Thyroid gland (tissue), 4 donors: ENCODE measurements at regions not wholly inside any gene's neighbourhood (a gene's known extent, or its start where the extent isn't known, plus 50 kb on each side); places are given as distances from the start of the nearest gene placed in this dataset.
"Not testable (repeated sequence)": the region's sequence is repeated elsewhere in the genome, so short reads cannot be mapped to it uniquely, and the experiment has no call there.

ENCODE experiments used
- DNase-seq, 2 donors: peaks; one replicate each; pipeline ENCODE4 v3.0.0-alpha.2; 2019
- H3K27ac ChIP-seq, 3 donors: fragments of 200-600 bp; sonication (generic); 1 replicate in 2 of 3; 2 replicates in 1 of 3; pipeline ENCODE4 v1.5.1; 2016 to 2019; ENCODE audit warnings: mild to moderate bottlenecking in 1 of 3, moderate library complexity in 1 of 3
- H3K27me3 ChIP-seq: fragments of 200-600 bp; sonication (generic); one replicate; pipeline ENCODE4 v1.5.1; 2019
- H3K36me3 ChIP-seq, 2 donors: fragments of 200-600 bp; sonication (generic); one replicate each; pipeline ENCODE4 v1.5.1; 2016 to 2019
- H3K4me1 ChIP-seq, 2 donors: fragments of 200-600 bp; sonication (generic); one replicate each; pipeline ENCODE4 v1.5.1; 2017 to 2019
- H3K4me3 ChIP-seq, 3 donors: fragments of 200-600 bp; sonication (generic); replicated peaks in 1 of 3; 1 replicate in 2 of 3; 2 replicates in 1 of 3; pipeline ENCODE4 v1.5.1; 2016; ENCODE audit warnings: mild to moderate bottlenecking in 1 of 3
- H3K9me3 ChIP-seq: fragments of 200-600 bp; sonication (generic); one replicate; pipeline ENCODE4 v1.5.1; 2017
- POLR2A ChIP-seq, 2 donors: fragments of 450-650 bp; IDR thresholded peaks; one replicate each; pipeline ENCODE4 v1.6.1; 2017; ENCODE audit warnings: antibody characterized with exemption in 2 of 2, mild to moderate bottlenecking in 2 of 2, moderate library complexity in 1 of 2
- WGBS, 2 donors: methylation state at CpG; one replicate each; pipeline ENCODE4 v1.1.5; 2017; 5-methylcytosine and 5-hydroxymethylcytosine counted together
- intact Hi-C: fragments of 100-400 bp; cut with DNase I; formaldehyde crosslinking; loops from one replicate; pipeline ENCODE4 v1.15.1; 2023
- TF ChIP-seq, protein P1 (sequence below), 6 experiments: fragments of 200-600 bp in 3 of 6; fragments of 450-650 bp in 3 of 6; sonication (generic) in 3 of 6; IDR thresholded peaks; one replicate each; pipeline ENCODE4 v1.5.1; 2016 to 2019; ENCODE audit warnings: antibody characterized with exemption in 6 of 6, mild to moderate bottlenecking in 2 of 6, inconsistent platforms in 1 of 6, moderate library complexity in 1 of 6

DNA sequence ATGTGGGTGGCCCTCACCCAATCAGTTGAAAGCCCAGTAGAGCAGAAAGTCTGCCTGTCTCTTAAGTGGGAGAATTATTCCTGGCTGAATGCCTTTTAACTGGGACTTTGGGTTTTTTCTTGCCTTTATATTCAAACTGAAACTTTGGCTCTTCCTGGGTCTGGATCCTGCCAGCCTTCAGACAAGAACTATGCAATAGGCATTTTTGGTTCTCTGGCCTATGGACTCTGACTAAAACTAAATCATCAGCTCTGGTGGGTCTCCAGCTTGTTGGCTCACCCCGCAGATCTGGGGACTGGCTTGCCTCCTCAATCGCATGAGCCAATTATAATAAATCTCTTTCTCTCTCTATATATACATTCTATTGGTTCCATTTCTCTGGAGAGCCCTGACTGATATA is 173.0 kb upstream of the IGF1 start:
- H3K9me3 ChIP-seq: no peaks in the 10 kb centered on the region
- DNase-seq: no peak
- no peak for TF ChIP-seq POLR2A (IDR thresholded peaks at IDR 0.05)
- TF ChIP-seq, protein P1, sequence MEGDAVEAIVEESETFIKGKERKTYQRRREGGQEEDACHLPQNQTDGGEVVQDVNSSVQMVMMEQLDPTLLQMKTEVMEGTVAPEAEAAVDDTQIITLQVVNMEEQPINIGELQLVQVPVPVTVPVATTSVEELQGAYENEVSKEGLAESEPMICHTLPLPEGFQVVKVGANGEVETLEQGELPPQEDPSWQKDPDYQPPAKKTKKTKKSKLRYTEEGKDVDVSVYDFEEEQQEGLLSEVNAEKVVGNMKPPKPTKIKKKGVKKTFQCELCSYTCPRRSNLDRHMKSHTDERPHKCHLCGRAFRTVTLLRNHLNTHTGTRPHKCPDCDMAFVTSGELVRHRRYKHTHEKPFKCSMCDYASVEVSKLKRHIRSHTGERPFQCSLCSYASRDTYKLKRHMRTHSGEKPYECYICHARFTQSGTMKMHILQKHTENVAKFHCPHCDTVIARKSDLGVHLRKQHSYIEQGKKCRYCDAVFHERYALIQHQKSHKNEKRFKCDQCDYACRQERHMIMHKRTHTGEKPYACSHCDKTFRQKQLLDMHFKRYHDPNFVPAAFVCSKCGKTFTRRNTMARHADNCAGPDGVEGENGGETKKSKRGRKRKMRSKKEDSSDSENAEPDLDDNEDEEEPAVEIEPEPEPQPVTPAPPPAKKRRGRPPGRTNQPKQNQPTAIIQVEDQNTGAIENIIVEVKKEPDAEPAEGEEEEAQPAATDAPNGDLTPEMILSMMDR (IDR thresholded peaks at IDR 0.05): no peak
- H3K27ac ChIP-seq: no peak overlapping the region
- H3K36me3 ChIP-seq: no peaks in the 10 kb centered on the region
- H3K4me3 ChIP-seq: no peak overlapping the region
- 72 to 85% methylated on average over 2 of the region's 2 CpGs for WGBS, 2 donors
- H3K4me1 ChIP-seq: no peaks in the 10 kb centered on the region
- no peaks in the 10 kb centered on the region for H3K27me3 ChIP-seq
- intact Hi-C loops: no loop called here

DNA sequence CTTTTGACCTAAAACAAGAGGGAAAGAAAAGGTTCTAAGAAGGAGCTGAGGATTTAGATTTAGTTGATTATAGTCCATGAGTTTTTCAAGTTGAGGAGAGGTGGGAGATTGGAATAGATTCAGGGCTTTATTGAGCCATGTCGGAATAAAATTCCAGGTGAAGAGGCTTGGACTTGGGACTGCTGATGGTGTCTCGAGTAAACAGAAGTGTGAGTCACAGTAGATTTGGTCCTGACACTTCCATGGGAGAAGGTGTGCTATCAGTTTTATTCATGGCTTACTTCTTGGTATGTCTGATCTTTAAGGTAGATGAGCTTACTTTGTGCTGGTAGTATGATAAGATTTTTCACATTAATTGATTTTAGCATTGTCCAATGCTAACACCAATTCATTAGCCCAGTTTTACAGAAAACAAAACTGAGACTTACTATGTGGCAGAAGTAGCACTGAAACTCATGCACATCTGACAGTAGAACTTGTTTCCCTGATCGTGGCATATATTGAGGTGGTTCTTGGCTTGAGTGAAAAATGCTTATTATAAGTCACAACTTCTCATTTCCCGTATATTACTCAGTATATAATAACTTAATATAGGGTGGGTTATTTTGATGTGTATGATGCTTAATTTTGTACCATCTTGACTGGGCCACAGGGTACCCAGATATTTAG is 172.4 kb upstream of the IGF1 start:
- no peaks in the 10 kb centered on the region for H3K4me1 ChIP-seq
- no peaks in the 10 kb centered on the region for H3K9me3 ChIP-seq
- intact Hi-C loops: no loop called here
- no peak overlapping the region for H3K27ac ChIP-seq
- H3K27me3 ChIP-seq: no peaks in the 10 kb centered on the region
- H3K36me3 ChIP-seq: no peaks in the 10 kb centered on the region
- WGBS, 2 donors: 81 to 92% methylated on average over 4 of the region's 4 CpGs
- DNase-seq: no peak
- no peak overlapping the region for H3K4me3 ChIP-seq
- TF ChIP-seq, protein P1 (IDR thresholded peaks at IDR 0.05): no peak
- TF ChIP-seq POLR2A (IDR thresholded peaks at IDR 0.05): no peak

DNA sequence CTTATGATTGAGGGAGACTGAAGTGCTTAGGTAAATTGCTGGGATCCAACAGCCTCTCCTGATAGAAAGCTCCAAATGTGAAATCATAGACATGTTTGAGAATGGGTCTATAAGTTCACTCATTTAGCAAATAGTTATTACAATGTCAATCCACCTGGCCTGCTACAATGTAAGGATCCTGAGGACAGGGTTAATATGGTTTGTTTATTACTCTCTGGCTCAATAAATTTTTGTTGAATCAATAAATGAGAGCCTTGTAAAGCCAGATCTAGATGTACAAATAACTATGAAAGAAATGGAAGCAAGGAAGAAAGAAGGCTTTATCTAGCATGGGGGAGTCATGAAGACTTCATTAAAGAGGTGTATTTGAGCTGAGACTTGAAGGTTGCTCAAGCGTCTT is 165.6 kb upstream of the IGF1 start:
- no peaks in the 10 kb centered on the region for H3K4me1 ChIP-seq
- no peaks in the 10 kb centered on the region for H3K36me3 ChIP-seq
- H3K4me3 ChIP-seq: no peak overlapping the region
- 81% methylated on average over 1 of the region's 1 CpG for WGBS, 2 donors
- intact Hi-C loops: no loop called here
- TF ChIP-seq, protein P1 (IDR thresholded peaks at IDR 0.05): no peak
- TF ChIP-seq POLR2A (IDR thresholded peaks at IDR 0.05): no peak
- DNase-seq: no peak
- H3K27me3 ChIP-seq: no peaks in the 10 kb centered on the region
- H3K9me3 ChIP-seq: no peaks in the 10 kb centered on the region
- no peak overlapping the region for H3K27ac ChIP-seq

DNA sequence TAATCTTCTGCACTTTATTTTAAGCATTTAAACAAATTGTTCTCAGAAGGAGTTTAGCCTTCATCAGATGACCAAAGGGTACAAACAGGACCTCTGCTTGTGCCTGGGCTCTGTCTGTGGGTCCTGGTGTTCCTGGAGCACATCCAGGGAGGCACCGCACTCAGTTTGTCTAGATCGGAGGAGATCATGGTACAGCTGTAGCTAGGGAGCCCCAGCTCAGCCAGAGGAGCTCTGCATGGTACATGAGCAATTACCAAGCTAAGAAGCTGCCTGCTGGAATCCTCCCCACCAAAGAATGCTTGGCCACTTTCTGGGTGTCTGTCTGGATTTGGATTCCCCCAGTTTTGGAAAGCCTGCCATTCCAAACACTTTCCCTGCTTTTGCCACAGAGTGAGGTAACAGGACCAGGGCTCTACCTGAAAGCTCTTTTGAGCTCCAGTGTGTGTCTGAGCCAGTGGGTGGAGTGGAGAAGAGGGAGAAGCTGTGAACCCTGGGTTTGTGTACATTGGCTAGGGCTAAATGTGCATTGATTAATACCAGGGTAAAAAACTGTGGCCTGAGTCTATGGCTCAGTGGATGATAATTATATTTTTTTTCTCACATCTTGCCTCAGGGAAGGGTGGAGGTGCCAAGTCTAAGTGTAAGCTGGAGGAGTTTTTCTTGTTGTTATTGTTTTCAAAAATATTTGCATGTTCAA is 163.7 kb upstream of the IGF1 start:
- H3K9me3 ChIP-seq: no peaks in the 10 kb centered on the region
- H3K4me1 ChIP-seq: no peaks in the 10 kb centered on the region
- no peaks in the 10 kb centered on the region for H3K36me3 ChIP-seq
- H3K4me3 ChIP-seq: no peak overlapping the region
- DNase-seq: no peak
- no peaks in the 10 kb centered on the region for H3K27me3 ChIP-seq
- H3K27ac ChIP-seq: no peak overlapping the region
- 67 to 96% methylated on average over 2 of the region's 2 CpGs for WGBS, 2 donors
- intact Hi-C loops: no loop called here
- TF ChIP-seq, protein P1 (IDR thresholded peaks at IDR 0.05): no peak
- no peak for TF ChIP-seq POLR2A (IDR thresholded peaks at IDR 0.05)

DNA sequence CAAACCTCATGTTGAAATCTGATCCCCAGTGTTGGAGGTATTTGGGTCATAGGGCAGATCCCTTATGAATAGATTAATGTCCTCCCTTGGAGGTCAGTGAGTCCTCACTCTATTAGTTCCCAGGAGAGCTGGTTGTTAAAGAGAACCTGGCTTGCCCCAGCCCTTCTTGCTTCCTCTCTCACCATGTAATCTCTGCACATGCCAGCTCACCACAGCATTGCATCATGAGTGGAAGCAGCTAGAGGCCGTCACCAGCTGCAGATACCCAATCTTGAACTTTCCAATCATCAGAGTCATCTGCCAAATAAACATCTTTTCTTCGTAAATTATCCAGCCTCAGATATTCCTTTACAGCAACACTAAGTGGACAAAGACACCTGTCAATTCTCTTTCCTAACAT is 161.8 kb upstream of the IGF1 start:
- DNase-seq: no peak
- intact Hi-C loops: no loop called here
- Histone ChIP-seq H3K4me1 (no peaks in the 10 kb centered on the region), H3K36me3 (no peaks in the 10 kb centered on the region), H3K27ac (no peak overlapping the region), H3K27me3 (no peaks in the 10 kb centered on the region), H3K4me3 (no peak overlapping the region), H3K9me3 (no peaks in the 10 kb centered on the region)
- no peak for TF ChIP-seq POLR2A (IDR thresholded peaks at IDR 0.05)
- TF ChIP-seq, protein P1 (IDR thresholded peaks at IDR 0.05): no peak
- WGBS, 2 donors: 81 to 85% methylated on average over 2 of the region's 2 CpGs

DNA sequence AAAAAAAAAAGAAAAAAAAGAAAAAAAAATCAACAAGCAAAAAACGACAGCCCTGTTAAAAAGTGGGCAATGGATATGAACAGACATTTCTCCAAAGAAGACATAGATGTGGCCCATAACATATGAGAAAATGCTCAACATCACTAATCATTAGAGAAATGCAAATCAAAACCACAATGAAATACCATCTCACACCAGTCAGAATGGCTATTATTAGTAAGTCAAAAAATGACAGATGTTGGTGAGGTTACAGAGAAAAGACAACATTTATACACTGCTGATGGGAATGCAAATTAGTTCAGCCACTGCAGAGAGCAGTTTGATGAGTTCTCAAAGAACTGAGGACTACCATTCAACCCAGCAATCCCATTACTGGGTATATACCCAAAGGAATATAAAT is 160.3 kb upstream of the IGF1 start:
- H3K4me3 ChIP-seq, H3K36me3 ChIP-seq, H3K4me1 ChIP-seq, H3K27ac ChIP-seq, DNase-seq, H3K9me3 ChIP-seq, H3K27me3 ChIP-seq, intact Hi-C loops: not testable (repeated sequence)
- 88 to 92% methylated on average over 1 of the region's 1 CpG for WGBS, 2 donors
